ENCODE measurements at regions not wholly inside any gene's neighbourhood (a gene's known extent, or its start where the extent isn't known, plus 50 kb on each side); places are given as distances from the start of the nearest gene placed in this dataset.

- no peak for DNase-seq
Measured at GRCh38 chr7:42756841-42757240, 155.0 kb downstream of the C7orf25 start.

- no peak for DNase-seq
Measured at GRCh38 chr7:42753811-42754363, 158.0 kb downstream of the C7orf25 start.

DNA sequence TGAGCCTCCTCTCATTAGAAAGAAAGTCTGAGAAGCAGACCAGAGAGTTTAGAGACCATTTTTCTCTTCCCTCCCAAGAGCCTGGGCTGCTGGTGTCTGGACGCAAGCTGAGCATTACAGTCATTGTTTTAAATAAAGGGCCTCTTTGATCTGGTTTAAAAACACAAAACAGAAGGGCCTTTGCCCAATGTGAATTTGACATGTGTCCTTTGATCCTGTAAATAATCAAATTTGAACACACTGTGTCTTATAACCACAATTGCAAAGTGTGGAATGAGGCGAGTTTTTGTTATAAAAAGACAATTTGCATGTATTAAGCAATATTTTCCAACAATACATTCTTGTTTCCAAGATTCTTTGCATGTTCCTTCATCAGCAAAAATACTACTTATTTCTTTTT lies 158.5 kb downstream of the C7orf25 start:
- DNase-seq, result no peak

DNA sequence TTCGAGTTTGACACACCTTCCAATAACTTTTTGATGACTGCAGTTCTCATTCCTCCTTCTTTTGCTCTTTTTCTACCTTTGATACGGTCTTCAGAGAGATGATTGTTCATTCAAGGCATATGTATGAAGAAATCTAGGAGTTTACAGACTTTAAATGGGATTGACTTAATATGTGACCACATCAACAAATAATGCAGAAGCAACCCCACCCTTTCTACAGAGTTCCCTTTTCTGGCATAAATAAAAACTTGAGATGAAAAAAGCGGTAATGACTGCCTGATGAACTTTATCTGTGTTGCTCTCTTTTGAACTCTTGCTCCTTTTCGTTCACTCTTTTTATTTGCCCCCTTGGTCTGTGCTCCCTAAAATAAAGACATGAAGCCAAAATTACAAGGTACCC lies 161.7 kb downstream of the C7orf25 start:
- no peak for DNase-seq

GRCh38 chr7:42747044-42747443 lies 164.8 kb downstream of the C7orf25 start:
- no peak for DNase-seq

DNA sequence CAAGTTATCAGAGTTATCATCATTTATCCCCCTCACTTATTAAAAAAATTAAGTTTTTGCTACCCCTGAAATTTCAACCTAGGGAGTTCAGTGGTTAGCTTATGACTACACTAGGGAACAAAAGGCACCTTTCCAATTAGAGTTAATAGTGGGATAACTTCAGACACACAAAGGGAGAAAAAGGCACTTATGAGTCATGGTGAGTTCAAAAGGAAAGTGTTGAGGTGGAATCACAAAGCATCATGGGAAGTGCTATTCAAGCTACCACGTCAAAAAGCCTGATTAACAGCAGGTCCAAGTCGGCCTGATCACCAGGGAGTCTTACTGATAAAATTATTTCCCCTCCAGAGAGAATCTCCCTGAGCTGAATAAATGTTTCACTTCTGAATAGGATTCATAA lies 165.7 kb downstream of the C7orf25 start:
- DNase-seq, result no peak

- no peak for DNase-seq
Measured at GRCh38 chr7:42745357-42746059, 166.4 kb downstream of the C7orf25 start.

DNA sequence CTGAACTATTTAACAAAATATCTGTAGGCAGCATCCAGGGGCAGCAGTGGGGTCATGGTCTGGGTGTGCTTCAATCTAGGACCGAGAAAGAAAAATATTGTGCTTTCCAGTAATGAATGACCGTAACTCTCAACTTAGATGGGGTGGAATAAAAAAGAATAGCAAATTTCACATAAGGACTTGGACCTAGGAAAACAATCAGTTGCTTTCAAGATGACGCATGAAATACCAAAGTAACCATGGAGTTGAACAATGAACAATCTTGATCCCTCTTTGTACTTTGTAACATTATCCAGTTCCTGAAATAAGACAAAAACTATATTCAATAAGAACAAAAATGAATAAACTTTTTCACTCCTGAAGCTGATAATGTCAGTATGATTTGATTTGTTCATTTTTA lies 167.1 kb downstream of the C7orf25 start:
- no peak for DNase-seq

DNA sequence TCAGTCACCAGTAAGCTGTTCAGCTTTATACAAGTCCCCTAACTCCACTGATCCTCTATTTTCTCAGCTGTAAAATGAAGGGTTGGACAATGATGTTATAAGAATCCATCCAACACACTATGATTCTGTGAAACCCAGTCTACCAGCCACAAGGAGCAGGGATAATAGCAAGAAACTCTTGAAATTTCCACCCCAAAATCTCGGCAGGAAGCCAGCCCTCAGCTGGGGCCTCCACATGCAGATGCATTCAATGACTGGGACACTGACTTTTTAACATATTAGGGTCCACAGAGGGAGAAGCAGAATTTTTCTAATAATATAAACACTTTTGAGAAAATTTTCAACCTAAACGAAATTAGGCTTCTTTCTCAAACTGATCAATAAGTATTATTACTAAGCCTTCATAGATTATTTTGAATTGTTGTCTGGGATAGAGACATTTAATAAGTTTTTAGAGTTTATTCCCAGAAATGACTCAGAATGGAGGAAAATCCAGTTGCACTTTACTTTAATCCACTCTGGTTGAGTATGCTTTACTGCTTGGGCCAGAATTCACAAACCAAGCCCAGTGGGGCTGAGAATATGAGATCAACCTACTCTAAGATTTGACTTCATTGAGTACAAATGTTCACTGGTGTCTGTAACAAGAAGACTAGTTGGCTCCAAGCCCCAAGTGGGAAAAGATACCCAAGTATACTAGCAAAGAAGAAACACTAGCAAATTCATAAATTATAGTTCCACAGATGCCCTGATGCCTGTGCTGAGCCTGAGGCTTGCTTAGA lies 168.6 kb downstream of the C7orf25 start:
- DNase-seq, result no peak

GRCh38 chr7:42742318-42742717 lies 169.6 kb downstream of the C7orf25 start:
- no peak for DNase-seq

GRCh38 chr7:42740408-42740807 lies 171.5 kb downstream of the C7orf25 start:
- no peak for DNase-seq

DNA sequence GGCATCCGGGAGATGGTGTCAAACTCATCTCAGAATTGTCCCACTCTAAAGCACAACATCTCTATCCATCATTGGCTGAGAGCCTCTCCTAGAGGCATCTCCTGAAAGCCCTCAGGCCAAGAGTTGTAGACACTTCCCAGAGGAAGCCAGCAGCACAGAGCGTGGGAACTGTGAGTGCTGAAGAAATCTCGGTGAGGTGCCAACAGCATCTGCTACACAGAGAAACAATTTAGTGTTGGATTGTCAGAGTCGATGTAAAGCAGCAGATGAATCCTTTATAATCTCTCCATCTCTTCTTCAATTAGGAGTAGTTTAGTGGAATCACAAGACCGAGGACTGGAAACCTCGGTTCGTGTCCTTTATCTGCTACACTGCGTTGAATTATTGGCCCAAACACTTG lies 172.2 kb downstream of the C7orf25 start:
- no peak for DNase-seq

DNA sequence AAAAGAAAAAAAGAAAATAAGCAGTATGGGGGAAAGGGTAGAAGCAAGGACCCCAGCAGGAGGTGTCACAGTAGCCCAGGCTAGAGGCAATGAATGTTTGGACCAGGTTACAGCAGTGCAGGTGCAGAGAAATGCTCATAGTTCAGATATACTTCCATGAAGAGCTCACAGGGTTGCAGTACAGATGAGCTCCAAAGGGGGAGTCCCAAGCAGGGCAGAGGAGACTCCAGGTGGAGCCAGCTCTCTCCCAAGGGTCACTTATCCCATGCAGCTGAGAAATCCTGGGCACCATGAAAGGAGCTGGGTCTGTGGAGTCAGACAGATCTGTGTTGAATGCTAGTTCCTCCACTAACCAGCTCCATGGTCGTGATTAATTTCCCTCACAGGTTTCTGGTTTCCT lies 174.9 kb downstream of the C7orf25 start:
- no peak for DNase-seq

- no peak for DNase-seq
Measured at GRCh38 chr7:42735081-42735480, 176.8 kb downstream of the C7orf25 start.

GRCh38 chr7:42734568-42734967 lies 177.3 kb downstream of the C7orf25 start:
- no peak for DNase-seq

- no peak for DNase-seq
Measured at GRCh38 chr7:42733040-42733439, 178.8 kb downstream of the C7orf25 start.

GRCh38 chr7:42730586-42730985 lies 181.3 kb downstream of the C7orf25 start:
- DNase-seq, result no peak

DNA sequence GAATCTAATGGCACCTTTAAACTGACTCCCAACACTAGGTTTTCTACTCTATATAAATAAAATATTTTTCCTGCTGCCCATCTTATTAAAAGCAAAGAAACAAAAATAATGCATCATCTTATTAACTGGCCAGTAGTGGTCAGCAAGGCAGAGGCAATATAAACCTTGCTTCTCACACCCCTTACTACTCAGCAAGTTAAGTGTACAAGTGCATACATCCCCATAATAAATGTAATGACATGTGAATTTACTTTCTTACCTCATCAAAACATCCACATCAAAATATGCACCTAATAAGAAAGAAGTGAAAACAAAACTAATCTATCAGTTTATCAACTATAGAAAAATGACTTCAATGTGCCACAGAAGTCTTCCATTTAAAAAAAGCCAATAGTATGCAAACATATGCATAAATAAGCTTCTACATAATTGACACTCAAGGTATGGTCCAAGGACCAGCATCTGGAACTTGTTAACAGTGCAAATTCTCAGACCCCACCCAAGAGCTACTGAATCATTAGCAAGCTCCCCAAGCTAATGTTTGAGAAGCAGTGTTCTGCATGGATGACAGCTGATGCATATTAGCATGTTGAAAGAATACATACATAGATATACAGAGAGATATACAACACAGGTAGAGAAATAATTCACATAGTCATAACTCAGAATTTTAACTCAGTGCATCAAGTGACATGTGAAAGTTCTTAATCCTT lies 182.7 kb downstream of the C7orf25 start:
- no peak for DNase-seq

DNA sequence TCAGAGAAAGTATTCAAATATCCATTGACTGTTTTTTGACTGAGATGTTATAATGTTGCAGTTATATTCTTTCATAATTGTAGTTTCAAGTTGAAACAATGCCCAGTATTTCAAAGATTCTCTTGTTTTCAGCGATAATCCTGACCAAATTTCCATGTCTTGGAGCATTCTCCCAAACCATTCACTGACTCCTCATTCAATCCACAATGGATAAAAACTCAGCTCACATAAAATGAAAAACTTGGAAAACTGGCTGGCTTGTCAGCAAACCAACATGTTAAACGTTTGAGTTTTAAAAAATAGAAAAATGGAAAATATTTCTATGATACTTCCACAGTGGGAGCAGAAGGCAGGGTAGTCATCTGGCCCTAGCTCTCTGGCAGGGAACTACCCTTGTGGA lies 184.4 kb downstream of the C7orf25 start:
- DNase-seq, result no peak

GRCh38 chr7:42726066-42726785 lies 185.6 kb downstream of the C7orf25 start:
- DNase-seq, result no peak

- no peak for DNase-seq
Measured at GRCh38 chr7:42722716-42723115, 189.2 kb downstream of the C7orf25 start.

DNA sequence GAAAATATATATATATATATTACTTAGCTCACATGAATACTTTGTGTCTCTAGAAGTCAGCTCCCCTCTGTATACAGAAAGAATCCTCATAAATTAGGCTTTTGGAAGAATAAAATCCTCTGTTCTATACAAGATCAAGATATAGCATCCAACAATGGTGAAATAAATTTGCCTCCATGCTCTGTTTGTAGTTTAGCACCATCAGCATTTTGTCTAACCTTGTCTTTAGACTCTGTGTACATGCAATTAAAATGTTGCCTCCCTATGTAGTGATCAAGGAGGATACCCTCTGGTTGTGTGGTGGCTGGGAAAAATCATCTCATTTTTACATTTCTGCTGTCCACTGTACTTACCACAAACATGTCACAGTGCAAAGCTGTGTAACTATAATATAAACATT lies 189.7 kb downstream of the C7orf25 start:
- no peak for DNase-seq

Data from NCI-H1048 (cell line).